ENCODE measurements at regions not wholly inside any gene's neighbourhood (a gene's known extent, or its start where the extent isn't known, plus 50 kb on each side); places are given as distances from the start of the nearest gene placed in this dataset.

DNA sequence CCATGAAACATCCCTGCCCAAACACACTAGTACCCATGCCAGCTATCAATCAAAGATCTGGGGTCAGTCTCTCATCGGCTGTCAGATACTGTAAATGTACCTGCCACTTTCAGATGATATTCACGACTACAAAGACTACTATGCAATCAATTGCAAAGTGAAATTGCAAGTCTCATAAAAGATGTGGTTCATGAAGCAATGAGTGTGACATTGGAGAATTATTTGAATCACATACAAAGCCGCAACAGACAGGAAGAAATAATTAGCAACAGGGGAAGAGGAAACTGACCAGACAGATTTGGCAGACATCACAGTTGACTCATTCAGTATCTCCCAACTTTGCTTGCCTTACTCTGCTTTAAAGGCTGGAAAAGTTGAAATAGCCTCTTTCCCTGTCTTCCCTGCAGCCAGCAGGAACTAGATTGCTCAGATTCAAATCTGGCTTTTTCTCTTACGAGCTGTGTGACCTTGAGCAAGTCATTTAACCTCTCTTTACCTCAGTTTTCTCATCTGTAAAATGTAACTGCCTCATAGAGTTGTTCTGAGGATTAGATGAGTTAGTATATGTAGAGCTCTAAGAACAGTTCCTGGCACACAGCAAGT, 95.7 kb upstream of the C3orf80 start:
- Histone ChIP-seq H3K4ac (ENCODE audit: low read depth, low read length) (no peak overlapping the region), H4K8ac (replicated peaks; ENCODE audit: insufficient read length, low read depth, low read length) (no peak overlapping the region), H3K14ac (ENCODE audit: insufficient read depth, low read length) (no peak overlapping the region), H3K9ac (ENCODE audit: extremely low read depth, insufficient read length, low read length) (no peak overlapping the region), H3T11ph (ENCODE audit: low read length) (no peak overlapping the region), H3K56ac (ENCODE audit: insufficient read length, low read depth, low read length) (no peak overlapping the region), H2AK5ac (ENCODE audit: insufficient read length, low read length) (no peak overlapping the region), H3K4me2 (ENCODE audit: insufficient read depth, insufficient read length, low read length) (no peak overlapping the region), H3K27me3 (ENCODE audit: insufficient read depth, low read length) (no peaks in the 10 kb centered on the region; the same call in 1 of the 2 replicates), H3K23ac (ENCODE audit: insufficient read length, low read depth, low read length) (no peak overlapping the region), H3K23me2 (ENCODE audit: insufficient read length, low read depth, low read length, poor library complexity, severe bottlenecking) (no peaks in the 10 kb centered on the region), H3K79me2 (ENCODE audit: insufficient read depth, low read length) (no peaks in the 10 kb centered on the region), H2BK15ac (ENCODE audit: low read depth, low read length) (no peak overlapping the region), H2BK20ac (ENCODE audit: low read depth, low read length, poor library complexity, severe bottlenecking) (no peak overlapping the region), H4K5ac (ENCODE audit: insufficient read length, low read depth, low read length) (no peak overlapping the region), H3K9me3 (ENCODE audit: control insufficient read depth, low read depth, low read length) (no peaks in the 10 kb centered on the region), H4K91ac (ENCODE audit: insufficient read length, low read depth, low read length) (no peak overlapping the region), H3K18ac (ENCODE audit: insufficient read length, low read depth, low read length) (no peak overlapping the region), H2BK120ac (ENCODE audit: low read depth, low read length, poor library complexity, severe bottlenecking) (no peak overlapping the region), H2BK5ac (ENCODE audit: insufficient read length, low read length) (no peak overlapping the region), H2BK12ac (ENCODE audit: insufficient read length, low read depth, low read length) (no peak overlapping the region), H3K4me1 (ENCODE audit: insufficient read depth, low read length) (no peaks in the 10 kb centered on the region), H2AFZ (ENCODE audit: low read length) (no peak overlapping the region), H3K27ac (ENCODE audit: insufficient read length, low read depth, low read length) (no peak overlapping the region), H4K20me1 (ENCODE audit: control insufficient read depth, insufficient read depth, insufficient read length) (no peaks in the 10 kb centered on the region), H3K79me1 (ENCODE audit: insufficient read depth, low read depth, low read length, poor library complexity, severe bottlenecking) (no peaks in the 10 kb centered on the region)
- Mint-ChIP-seq H3K36me3 (ENCODE audit: insufficient read depth in 1 of 3, low read depth in 3 of 3) (no peaks in the 10 kb centered on the region), H3K4me3 (no peak overlapping the region), H3K9me3 (no peaks in the 10 kb centered on the region; a peak in 1 of 5 replicates), H3K27me3 (ENCODE audit: low read depth) (no peaks in the 10 kb centered on the region), H3K27ac (no peak overlapping the region), H3K4me1 (peaks cover 7% of the 10 kb centered on the region in 2 experiments)
- TF ChIP-seq CTCF (conservative IDR thresholded peaks at IDR 0.05), result no peak
- DNase-seq, result no peak
- no CpG with 5 or more reads among the region's 4 CpGs for WGBS (ENCODE audit: extremely low coverage, insufficient read length, low lambda C conversion rate)
